HCT116 (cell line): ENCODE measurements at regions not wholly inside any gene's neighbourhood (a gene's known extent, or its start where the extent isn't known, plus 50 kb on each side); places are given as distances from the start of the nearest gene placed in this dataset.
"Not testable (repeated sequence)": the region's sequence is repeated elsewhere in the genome, so short reads cannot be mapped to it uniquely, and the experiment has no call there.

ENCODE experiments used
- ATAC-seq: fragments of 200-7000 bp; cut with Tn5 transposase; 2 replicates; pipeline ENCODE4 v1.9.1; 2020; ENCODE audit warnings: mild to moderate bottlenecking, moderate library complexity
- BruUV-seq: library from RNA; stranded (reverse); fragments of 400-500 nt; replicated peaks from 2 replicates; lab custom pipeline; 2021; lab: Mats Ljungman, UMichigan
- CTCF ChIA-PET: fragments of 300-600 bp; sonication (Branson Sonifier 250); formaldehyde crosslinking; loops from one replicate; lab custom pipeline; 2021; ENCODE audit warnings: antibody characterized with exemption; lab: Charles Lee
- POLR2A ChIA-PET: fragments of 300-600, 350-600 bp; sonication (Branson Sonifier 250); formaldehyde crosslinking; loops from one replicate; lab custom pipeline; 2021; ENCODE audit warnings: antibody characterized with exemption; lab: Charles Lee
- RAD21 ChIA-PET, 2 experiments: fragments of 300-600 bp; sonication (Branson Sonifier 250); formaldehyde crosslinking; loops; one replicate each; lab custom pipeline; 2023; ENCODE audit warnings: low total read pairs in 2 of 2; ENCODE audit not compliant: uncharacterized antibody in 2 of 2, unreplicated experiment in 2 of 2, low non-redundant PET in 1 of 2; lab: Charles Lee
- DNase-seq: peaks from one replicate; pipeline ENCODE4 v3.0.0-alpha.2; 2010; ENCODE audit warnings: low read depth, low spot score
- H2AFZ ChIP-seq: fragments of 200-600 bp; shearing (Covaris generic), sonication (generic); 2 replicates; pipeline ENCODE4 v1.6.1; 2017; ENCODE audit warnings: low read depth, mixed run types, mixed read lengths, antibody characterized with exemption, low read length; ENCODE audit not compliant: poor library complexity, severe bottlenecking
- H3K27ac ChIP-seq: 2 replicates; pipeline ENCODE4 v1.5.1; 2012; ENCODE audit warnings: low read depth, low read length
- H3K27me3 ChIP-seq: fragments of 200-600 bp; sonication (generic); 2 replicates; pipeline ENCODE4 v1.6.1; 2016; ENCODE audit warnings: mixed run types, low read length, mixed read lengths; ENCODE audit not compliant: insufficient read depth
- H3K36me3 ChIP-seq, 2 experiments: fragments of 200-500 bp in 1 of 2; fragments of 200-600 bp in 1 of 2; sonication (Bioruptor generic) in 1 of 2; sonication (generic) in 1 of 2; 2 replicates each; pipeline versions ENCODE4 v1.5.1 to v1.6.1; 2014 to 2016; ENCODE audit warnings: low read length in 2 of 2, inconsistent platforms in 1 of 2, mixed read lengths in 1 of 2, mixed run types in 1 of 2; ENCODE audit not compliant: insufficient read depth in 2 of 2, control insufficient read depth in 1 of 2
- H3K4me1 ChIP-seq, 2 experiments: fragments of 200-600 bp in 1 of 2; sonication (generic) in 1 of 2; 2 replicates each; pipeline versions ENCODE4 v1.5.1 to v1.6.1; 2012 to 2017; ENCODE audit warnings: low read length in 2 of 2, inconsistent platforms in 1 of 2, mild to moderate bottlenecking in 1 of 2, mixed read lengths in 1 of 2, mixed run types in 1 of 2, moderate library complexity in 1 of 2; ENCODE audit not compliant: insufficient read depth in 2 of 2, control insufficient read depth in 1 of 2
- H3K4me2 ChIP-seq: fragments of 200-600 bp; sonication (generic); 2 replicates; pipeline ENCODE4 v1.6.1; 2017; ENCODE audit warnings: mixed run types, low read length, mixed read lengths
- H3K4me3 ChIP-seq, 2 experiments: fragments of 200-600 bp in 1 of 2; sonication (generic) in 1 of 2; replicated peaks in 1 of 2; 2 replicates each; pipeline ENCODE4 v1.5.1; 2011 to 2016; ENCODE audit warnings: low read length in 2 of 2, control low read depth in 1 of 2, low read depth in 1 of 2, mild to moderate bottlenecking in 1 of 2, mixed read lengths in 1 of 2, mixed run types in 1 of 2
- H3K79me2 ChIP-seq: fragments of 200-600 bp; sonication (generic); 2 replicates; pipeline ENCODE4 v1.6.1; 2017; ENCODE audit warnings: mild to moderate bottlenecking, mixed run types, low read length, moderate library complexity, mixed read lengths; ENCODE audit not compliant: insufficient read depth
- H3K9ac ChIP-seq: fragments of 200-600 bp; sonication (generic); 2 replicates; pipeline ENCODE4 v1.6.1; 2016; ENCODE audit warnings: low read length, mixed read lengths
- H3K9me2 ChIP-seq: fragments of 200-600 bp; sonication (generic), shearing (Covaris generic); 2 replicates; pipeline ENCODE4 v1.6.1; 2017; ENCODE audit warnings: mixed run types, mild to moderate bottlenecking, moderate library complexity; ENCODE audit not compliant: insufficient read depth
- H3K9me3 ChIP-seq, 2 experiments: fragments of 200-500 bp in 1 of 2; fragments of 200-600 bp in 1 of 2; sonication (Bioruptor generic) in 1 of 2; sonication (generic) in 1 of 2; 2 replicates each; pipeline ENCODE4 v1.6.1; 2014 to 2017; ENCODE audit warnings: low read length in 2 of 2, mixed read lengths in 2 of 2, inconsistent platforms in 1 of 2, low read depth in 1 of 2, mild to moderate bottlenecking in 1 of 2, mixed run types in 1 of 2, moderate library complexity in 1 of 2; ENCODE audit not compliant: control insufficient read depth in 1 of 2, insufficient read depth in 1 of 2
- H4K20me1 ChIP-seq: fragments of 200-600 bp; sonication (generic), shearing (Covaris generic); 2 replicates; pipeline ENCODE4 v1.6.1; 2017; ENCODE audit warnings: mixed run types, mild to moderate bottlenecking, moderate library complexity; ENCODE audit not compliant: insufficient read depth
- intact Hi-C: fragments of 100-400 bp; cut with micrococcal nuclease; formaldehyde crosslinking; loops from 2 replicates; pipeline ENCODE4 v1.10.0; 2022

DNA sequence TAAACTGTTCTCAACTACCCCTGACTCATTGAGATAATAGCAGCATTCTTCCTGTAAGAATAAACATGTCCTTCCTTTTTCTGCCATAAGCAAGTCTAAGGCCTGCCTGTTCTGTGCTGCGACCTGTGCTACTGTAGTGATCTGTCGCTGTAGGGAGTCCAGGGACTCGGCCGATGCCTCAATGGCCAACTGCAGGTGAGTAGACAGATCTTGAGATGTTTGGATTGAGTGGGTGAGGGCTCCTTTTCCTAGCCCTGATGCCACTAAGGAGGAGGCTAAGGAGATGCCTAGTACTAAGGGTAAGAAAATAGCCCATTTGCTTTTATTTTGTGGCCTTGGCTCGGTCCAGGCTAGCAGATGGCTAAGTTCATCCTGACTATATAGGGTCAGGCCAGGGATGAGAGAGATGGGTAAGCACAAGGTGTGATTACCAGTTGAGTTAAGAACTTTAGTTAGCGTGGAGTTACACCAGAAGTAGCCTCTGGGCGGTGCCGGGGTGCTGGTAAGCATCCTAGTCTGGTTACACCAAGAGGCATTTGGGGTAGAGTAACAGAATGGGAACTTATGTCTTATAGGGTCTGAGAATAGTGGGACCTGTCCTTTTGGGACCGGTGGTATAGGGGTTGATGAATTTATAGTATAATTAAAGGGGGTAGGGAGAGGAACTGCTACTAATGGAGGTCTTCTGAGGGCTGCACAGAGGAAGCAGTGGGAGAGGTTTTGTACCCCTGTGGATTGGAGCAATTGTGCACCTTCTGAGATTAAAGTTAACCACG lies 642.4 kb upstream of the DPP6 start:
- H3K4me2 ChIP-seq, H3K9me2 ChIP-seq, H3K4me3 ChIP-seq, H3K4me1 ChIP-seq, H3K27me3 ChIP-seq, H4K20me1 ChIP-seq, RAD21 ChIA-PET, H3K79me2 ChIP-seq, CTCF ChIA-PET, DNase-seq, intact Hi-C loops, H3K36me3 ChIP-seq, H3K9ac ChIP-seq, BruUV-seq, POLR2A ChIA-PET, H3K27ac ChIP-seq, ATAC-seq, H2AFZ ChIP-seq: not testable (repeated sequence)
- H3K9me3 ChIP-seq = peaks cover 0 to 13% of the 10 kb centered on the region in 2 experiments; a peak in 1 of 4 replicates

DNA sequence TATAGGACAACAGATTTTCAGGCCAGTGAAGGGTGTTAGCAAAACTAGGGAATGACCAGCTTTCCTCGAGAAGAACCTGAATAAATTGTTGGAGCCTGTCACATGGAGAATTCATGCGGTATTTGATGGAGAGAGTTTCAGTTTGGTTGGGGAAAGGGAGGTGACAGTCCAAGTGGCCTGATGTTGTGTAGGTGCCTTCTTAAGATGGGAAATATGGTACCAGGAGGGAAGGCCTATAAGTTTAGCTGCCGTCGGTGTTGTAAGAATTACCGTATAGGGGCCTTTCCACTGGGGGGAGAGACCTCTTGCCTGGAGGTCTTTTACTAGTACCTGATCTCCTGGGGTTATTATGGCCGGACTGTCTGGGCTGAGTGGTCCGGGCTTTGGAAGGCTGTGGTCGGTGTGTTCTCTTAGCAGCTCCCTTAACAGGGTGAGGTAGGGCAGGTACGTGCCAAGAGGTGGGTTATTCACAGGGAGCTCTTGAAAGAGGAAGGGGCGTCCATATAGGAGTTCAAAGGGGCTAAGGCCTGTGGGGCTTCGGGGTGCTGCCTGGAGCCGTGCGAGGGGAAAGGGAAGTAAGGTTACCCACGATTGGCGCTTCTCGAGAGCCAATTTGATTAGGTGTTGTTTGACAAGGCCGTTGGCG lies 641.1 kb upstream of the DPP6 start:
- H3K4me1 ChIP-seq, H4K20me1 ChIP-seq, H3K4me2 ChIP-seq, POLR2A ChIA-PET, H3K36me3 ChIP-seq, ATAC-seq, H2AFZ ChIP-seq, H3K4me3 ChIP-seq, H3K9ac ChIP-seq, H3K9me2 ChIP-seq, H3K79me2 ChIP-seq, RAD21 ChIA-PET, DNase-seq, BruUV-seq, H3K27me3 ChIP-seq, H3K27ac ChIP-seq, CTCF ChIA-PET, intact Hi-C loops, H3K9me3 ChIP-seq: not testable (repeated sequence)

DNA sequence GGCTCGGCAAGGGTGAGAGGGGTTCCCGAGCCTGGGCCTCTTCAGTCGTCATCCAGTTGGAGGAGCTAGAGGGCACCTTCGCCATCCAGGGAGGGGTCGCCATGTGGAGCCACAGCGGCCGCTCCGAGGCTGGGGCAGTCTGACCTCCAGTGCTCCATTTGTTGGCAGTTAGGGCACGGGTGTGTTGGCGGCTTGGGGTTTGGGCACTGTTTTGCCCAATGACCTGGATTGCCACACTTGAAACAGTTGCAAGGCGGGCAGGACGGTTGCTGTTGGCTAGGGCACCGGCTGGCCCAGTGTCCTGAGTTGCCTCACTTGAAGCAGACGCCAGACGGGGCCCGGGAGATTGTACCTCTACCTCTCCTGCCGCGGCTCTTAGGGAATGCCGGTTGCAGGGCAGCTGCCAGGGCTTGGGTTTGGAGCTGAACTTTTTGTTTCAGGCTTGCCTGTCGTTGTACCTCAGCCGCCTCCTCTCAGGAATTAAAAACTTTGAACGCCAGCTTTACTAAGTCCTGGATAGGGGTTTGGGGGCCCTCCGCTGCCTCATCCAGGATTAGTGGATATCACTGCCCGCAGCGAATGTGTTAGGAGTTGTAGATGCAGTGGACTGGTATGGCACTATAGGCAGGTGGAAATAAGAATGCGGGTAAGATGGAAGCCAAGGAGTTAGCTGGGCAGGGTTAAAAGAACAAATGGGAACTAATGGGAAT lies 639.9 kb upstream of the DPP6 start:
- H3K36me3 ChIP-seq, H3K9me2 ChIP-seq, RAD21 ChIA-PET, H3K27ac ChIP-seq, H2AFZ ChIP-seq, POLR2A ChIA-PET, ATAC-seq, intact Hi-C loops, H4K20me1 ChIP-seq, H3K9ac ChIP-seq, BruUV-seq, H3K4me3 ChIP-seq, H3K79me2 ChIP-seq, CTCF ChIA-PET, H3K4me1 ChIP-seq, DNase-seq, H3K9me3 ChIP-seq, H3K4me2 ChIP-seq, H3K27me3 ChIP-seq: not testable (repeated sequence)

DNA sequence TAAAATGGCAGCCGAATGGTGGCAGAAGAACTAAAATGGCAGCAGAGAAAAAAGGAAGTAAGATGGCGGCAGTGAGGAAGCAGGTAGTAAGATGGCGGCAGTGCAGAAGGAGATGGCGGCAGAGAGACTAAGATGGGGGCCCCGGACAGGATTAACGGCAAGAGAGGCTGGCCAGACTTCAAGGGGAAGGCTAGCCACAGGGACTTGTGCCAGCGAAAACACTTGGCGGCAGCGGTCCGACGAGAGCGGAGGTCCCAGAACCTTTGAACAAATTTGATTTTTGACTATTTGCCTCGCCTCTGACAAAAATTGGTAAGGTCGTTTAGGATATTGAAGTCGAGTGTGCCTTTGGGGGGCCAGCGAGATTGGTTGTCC lies 639.4 kb upstream of the DPP6 start:
- not testable (repeated sequence) for DNase-seq, ATAC-seq

More for the DNA sequence above, 639.4 kb upstream of the DPP6 start:
- H3K9me3 ChIP-seq, CTCF ChIA-PET, H3K9me2 ChIP-seq, H2AFZ ChIP-seq, H3K9ac ChIP-seq, H4K20me1 ChIP-seq, H3K4me2 ChIP-seq, H3K36me3 ChIP-seq, POLR2A ChIA-PET, intact Hi-C loops, H3K27ac ChIP-seq, BruUV-seq, H3K27me3 ChIP-seq, H3K79me2 ChIP-seq, RAD21 ChIA-PET, H3K4me1 ChIP-seq, H3K4me3 ChIP-seq: not testable (repeated sequence)
